ENCODE measurements at regions not wholly inside any gene's neighbourhood (a gene's known extent, or its start where the extent isn't known, plus 50 kb on each side); places are given as distances from the start of the nearest gene placed in this dataset.
"Not testable (repeated sequence)": the region's sequence is repeated elsewhere in the genome, so short reads cannot be mapped to it uniquely, and the experiment has no call there.

DNA sequence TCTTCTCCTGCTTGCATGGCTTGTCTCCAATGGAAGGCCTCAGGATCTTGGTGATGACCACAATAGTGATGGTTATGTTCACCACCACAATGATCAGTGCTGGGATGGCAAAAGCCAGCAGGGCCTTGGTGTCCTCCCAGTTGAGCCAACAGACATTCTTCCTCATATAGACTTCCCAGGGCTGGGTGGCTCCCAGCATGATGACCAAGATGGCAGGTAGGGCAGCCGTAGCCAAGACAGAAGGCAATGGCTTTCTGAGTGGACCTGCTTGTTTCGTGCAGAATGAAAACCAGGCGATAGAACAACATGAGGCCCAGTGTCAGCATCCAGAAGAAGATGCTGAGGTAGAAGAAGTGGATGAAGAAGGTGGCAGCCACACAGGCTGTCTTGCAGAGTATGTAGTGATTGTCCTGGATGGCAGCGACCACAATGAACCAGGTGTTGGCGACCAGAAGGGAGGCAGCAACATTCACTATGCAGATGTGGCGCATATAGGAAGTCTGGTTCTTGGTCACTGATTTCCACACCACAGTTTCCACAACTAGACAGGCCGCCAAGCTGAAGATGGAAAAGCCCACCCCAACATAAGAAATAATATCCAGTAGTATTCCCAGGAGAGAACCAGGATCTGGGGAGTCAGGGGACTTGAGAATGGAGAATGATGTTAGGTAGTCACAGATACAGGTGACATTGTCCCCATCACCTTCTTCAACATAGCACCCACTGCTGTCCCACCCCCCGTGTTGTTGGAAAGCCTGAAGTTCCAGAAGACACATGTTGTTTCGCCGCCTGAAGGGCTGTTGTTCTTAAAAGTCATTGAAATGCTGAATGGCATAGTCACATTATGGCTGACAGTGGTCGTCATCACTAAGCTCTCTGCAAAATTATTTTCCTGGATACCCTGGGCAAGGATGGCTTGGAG, 1671.4 kb downstream of the SPATA31A7 start:
- TF ChIP-seq POLR2AphosphoS5 (IDR thresholded peaks at IDR 0.05; ENCODE audit: low read depth, low read length); POLR2A (IDR thresholded peaks at IDR 0.05; ENCODE audit: low read depth, low read length); TAF1 (IDR thresholded peaks at IDR 0.05; ENCODE audit: borderline replicate concordance, low read depth, low read length): not testable (repeated sequence)
